ENCODE measurements at regions not wholly inside any gene's neighbourhood (a gene's known extent, or its start where the extent isn't known, plus 50 kb on each side); places are given as distances from the start of the nearest gene placed in this dataset.
"Not testable (repeated sequence)": the region's sequence is repeated elsewhere in the genome, so short reads cannot be mapped to it uniquely, and the experiment has no call there.

GRCh38 chr1:217133092-217133491 lies 409.9 kb upstream of the ESRRG start:
- Histone ChIP-seq H3K9me3 (no peaks in the 10 kb centered on the region), H3K27ac (no peak overlapping the region), H3K36me3 (no peaks in the 10 kb centered on the region), H3K4me1 (ENCODE audit: control insufficient read depth in 1 of 2, low read depth in 2 of 2) (peaks cover 0 to 26% of the 10 kb centered on the region in 2 donors), H3K4me3 (no peak overlapping the region), H3K27me3 (replicated peaks; ENCODE audit: insufficient read depth) (peaks cover 14% of the 10 kb centered on the region)
- TF ChIP-seq CTCF (IDR thresholded peaks at IDR 0.05), result no peak
- no peak for DNase-seq (ENCODE audit: low spot score)
- no peak for ATAC-seq (ENCODE audit: insufficient number of reproducible peaks, low FRiP score, low read depth)

GRCh38 chr1:217123340-217123739 lies 400.1 kb upstream of the ESRRG start:
- not testable (repeated sequence) for DNase-seq (ENCODE audit: low spot score); ATAC-seq (ENCODE audit: insufficient number of reproducible peaks, low FRiP score, low read depth); H3K36me3 ChIP-seq; H3K4me3 ChIP-seq; H3K4me1 ChIP-seq (ENCODE audit: control insufficient read depth in 1 of 2, low read depth in 2 of 2); H3K27ac ChIP-seq; H3K27me3 ChIP-seq (replicated peaks; ENCODE audit: insufficient read depth); H3K9me3 ChIP-seq

- Histone ChIP-seq H3K9me3 (no peaks in the 10 kb centered on the region), H3K4me3 (no peak overlapping the region), H3K27ac (no peak overlapping the region), H3K27me3 (replicated peaks; ENCODE audit: insufficient read depth) (no peaks in the 10 kb centered on the region), H3K36me3 (no peaks in the 10 kb centered on the region), H3K4me1 (ENCODE audit: control insufficient read depth in 1 of 2, low read depth in 2 of 2) (no peaks in the 10 kb centered on the region)
- no peak for TF ChIP-seq CTCF (IDR thresholded peaks at IDR 0.05)
- no peak for ATAC-seq (ENCODE audit: insufficient number of reproducible peaks, low FRiP score, low read depth)
- DNase-seq (ENCODE audit: low spot score), result no peak
Observed at GRCh38 chr1:217117973-217118465, 394.8 kb upstream of the ESRRG start.

- Histone ChIP-seq H3K27me3 (replicated peaks; ENCODE audit: insufficient read depth) (no peaks in the 10 kb centered on the region), H3K4me1 (ENCODE audit: control insufficient read depth in 1 of 2, low read depth in 2 of 2) (no peaks in the 10 kb centered on the region), H3K27ac (no peak overlapping the region), H3K9me3 (no peaks in the 10 kb centered on the region), H3K36me3 (no peaks in the 10 kb centered on the region), H3K4me3 (no peak overlapping the region)
- ATAC-seq (ENCODE audit: insufficient number of reproducible peaks, low FRiP score, low read depth), result no peak
- TF ChIP-seq CTCF (IDR thresholded peaks at IDR 0.05), result no peak
- DNase-seq (ENCODE audit: low spot score), result no peak
Observed at GRCh38 chr1:217115404-217116380, 392.5 kb upstream of the ESRRG start.

GRCh38 chr1:217109928-217110327 lies 386.7 kb upstream of the ESRRG start:
- no peak for DNase-seq (ENCODE audit: low spot score)
- no peak for ATAC-seq (ENCODE audit: insufficient number of reproducible peaks, low FRiP score, low read depth)
- Histone ChIP-seq H3K27ac (no peak overlapping the region), H3K9me3 (no peaks in the 10 kb centered on the region), H3K4me3 (no peak overlapping the region), H3K36me3 (no peaks in the 10 kb centered on the region), H3K4me1 (ENCODE audit: control insufficient read depth in 1 of 2, low read depth in 2 of 2) (no peaks in the 10 kb centered on the region), H3K27me3 (replicated peaks; ENCODE audit: insufficient read depth) (no peaks in the 10 kb centered on the region)
- TF ChIP-seq CTCF (IDR thresholded peaks at IDR 0.05), result no peak

All from thoracic aorta (tissue), 2 donors.